ENCODE measurements at regions not wholly inside any gene's neighbourhood (a gene's known extent, or its start where the extent isn't known, plus 50 kb on each side); places are given as distances from the start of the nearest gene placed in this dataset.

- TF ChIP-seq CTCF (IDR thresholded peaks at IDR 0.05; ENCODE audit: low read depth, low read length, missing input control): no peak
- no peak for TF ChIP-seq RAD21 (IDR thresholded peaks at IDR 0.05)
- TF ChIP-seq EGR1 (IDR thresholded peaks at IDR 0.05; ENCODE audit: low read depth in 2 of 2): no peak
Measured at GRCh38 chr17:77872199-77872598, 86.3 kb upstream of the TNRC6C start.

Measured in liver (tissue), 3 donors.